HPDE6-E6E7 (cell line): ENCODE measurements at regions not wholly inside any gene's neighbourhood (a gene's known extent, or its start where the extent isn't known, plus 50 kb on each side); places are given as distances from the start of the nearest gene placed in this dataset.
"Not testable (repeated sequence)": the region's sequence is repeated elsewhere in the genome, so short reads cannot be mapped to it uniquely, and the experiment has no call there.

Source experiments
- DNase-seq: peaks from one replicate; pipeline ENCODE4 v3.0.0; 2011; ENCODE audit warnings: missing footprints; ENCODE audit errors: extremely low spot score

GRCh38 chr5:92561411-92561959 lies 1019.5 kb downstream of the NR2F1-AS1 start:
- DNase-seq = no peak

GRCh38 chr5:92560698-92561401 lies 1020.2 kb downstream of the NR2F1-AS1 start:
- DNase-seq = no peak

GRCh38 chr5:92559781-92560180 lies 1021.2 kb downstream of the NR2F1-AS1 start:
- no peak for DNase-seq

GRCh38 chr5:92559331-92559730 lies 1021.7 kb downstream of the NR2F1-AS1 start:
- DNase-seq = no peak

GRCh38 chr5:92556747-92557146 lies 1024.3 kb downstream of the NR2F1-AS1 start:
- DNase-seq = no peak

- no peak for DNase-seq
Measured at GRCh38 chr5:92554447-92555085, 1026.5 kb downstream of the NR2F1-AS1 start.

- no peak for DNase-seq
Measured at GRCh38 chr5:92553326-92553725, 1027.7 kb downstream of the NR2F1-AS1 start.

- peak; percentile 22 for DNase-seq
Measured at GRCh38 chr5:92552206-92553160, 1028.5 kb downstream of the NR2F1-AS1 start.

GRCh38 chr5:92548346-92548745 lies 1032.7 kb downstream of the NR2F1-AS1 start:
- no peak for DNase-seq

GRCh38 chr5:92544596-92544995 lies 1036.4 kb downstream of the NR2F1-AS1 start:
- DNase-seq = no peak

- no peak for DNase-seq
Measured at GRCh38 chr5:92544036-92544435, 1037.0 kb downstream of the NR2F1-AS1 start.

- no peak for DNase-seq
Measured at GRCh38 chr5:92543201-92543600, 1037.8 kb downstream of the NR2F1-AS1 start.

- DNase-seq = not testable (repeated sequence)
Measured at GRCh38 chr5:92542017-92542416, 1039.0 kb downstream of the NR2F1-AS1 start.

GRCh38 chr5:92527311-92528078 lies 1053.5 kb downstream of the NR2F1-AS1 start:
- DNase-seq = no peak

- DNase-seq = no peak
Measured at GRCh38 chr5:92525131-92525530, 1055.9 kb downstream of the NR2F1-AS1 start.

GRCh38 chr5:92519811-92520632 lies 1061.0 kb downstream of the NR2F1-AS1 start:
- no peak for DNase-seq

- DNase-seq = peak; percentile 58
Measured at GRCh38 chr5:92518318-92518904, 1062.6 kb downstream of the NR2F1-AS1 start.

- DNase-seq = no peak
Measured at GRCh38 chr5:92514896-92515295, 1066.1 kb downstream of the NR2F1-AS1 start.

GRCh38 chr5:92513067-92513466 lies 1068.0 kb downstream of the NR2F1-AS1 start:
- no peak for DNase-seq

- no peak for DNase-seq
Measured at GRCh38 chr5:92508271-92508670, 1072.7 kb downstream of the NR2F1-AS1 start.
